ENCODE measurements at regions not wholly inside any gene's neighbourhood (a gene's known extent, or its start where the extent isn't known, plus 50 kb on each side); places are given as distances from the start of the nearest gene placed in this dataset.

DNA sequence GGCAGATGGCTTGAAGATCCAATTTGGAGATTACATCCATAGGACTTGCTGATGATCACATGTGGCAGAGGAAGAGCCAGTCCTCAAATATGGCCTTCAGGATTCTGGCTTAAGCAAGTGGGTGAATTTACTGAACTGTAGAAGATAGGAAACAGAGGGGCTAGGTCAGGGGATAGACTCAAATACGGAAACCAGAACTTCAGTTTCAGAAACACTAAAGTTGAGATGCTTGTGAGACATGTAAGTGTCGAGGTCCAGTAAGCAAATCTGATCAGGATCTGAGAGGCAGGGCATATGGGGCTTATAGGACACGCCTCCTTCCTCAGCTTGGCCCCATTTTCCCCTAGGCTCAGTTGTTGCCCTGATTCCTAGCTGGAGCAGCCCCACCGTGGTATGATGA lies 107.7 kb downstream of the LBH start:
- no peak for DNase-seq (ENCODE audit: low spot score)

DNA sequence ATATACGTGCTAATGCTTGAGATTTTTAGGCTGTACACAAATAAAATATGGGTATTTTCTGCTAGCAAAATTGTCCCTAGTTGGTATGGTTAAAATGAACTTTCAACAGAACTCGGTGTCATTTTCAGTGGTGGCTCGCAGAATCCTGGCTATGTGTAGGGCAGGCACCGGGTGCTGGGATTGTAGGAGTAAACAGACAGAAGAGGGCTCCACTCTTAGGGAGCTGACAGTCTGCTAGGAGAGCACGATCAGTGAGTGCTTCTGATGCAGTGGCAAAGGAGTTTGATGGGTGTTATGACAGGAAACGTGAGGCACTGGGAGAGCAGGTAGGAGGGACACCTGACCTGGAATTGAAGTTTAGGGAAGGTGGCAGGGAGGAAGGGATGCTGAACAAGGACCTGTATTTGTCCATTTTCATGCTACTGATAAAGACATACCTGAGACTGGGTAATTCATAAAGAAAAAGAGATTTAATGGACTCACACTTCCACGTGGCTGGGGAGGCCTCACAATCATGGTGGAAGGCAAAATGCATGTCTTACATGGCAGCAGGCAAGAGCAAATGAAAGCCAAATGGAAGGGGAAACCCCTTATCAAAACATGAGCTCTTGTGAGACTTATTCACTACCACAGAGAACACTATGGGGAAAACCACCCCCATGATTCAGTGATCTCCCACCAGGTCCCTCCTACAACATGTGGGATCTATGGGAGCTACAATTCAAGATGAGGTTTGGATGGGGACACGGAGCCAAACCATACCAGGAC lies 105.4 kb upstream of the LCLAT1 start:
- no peak for DNase-seq (ENCODE audit: low spot score)

DNA sequence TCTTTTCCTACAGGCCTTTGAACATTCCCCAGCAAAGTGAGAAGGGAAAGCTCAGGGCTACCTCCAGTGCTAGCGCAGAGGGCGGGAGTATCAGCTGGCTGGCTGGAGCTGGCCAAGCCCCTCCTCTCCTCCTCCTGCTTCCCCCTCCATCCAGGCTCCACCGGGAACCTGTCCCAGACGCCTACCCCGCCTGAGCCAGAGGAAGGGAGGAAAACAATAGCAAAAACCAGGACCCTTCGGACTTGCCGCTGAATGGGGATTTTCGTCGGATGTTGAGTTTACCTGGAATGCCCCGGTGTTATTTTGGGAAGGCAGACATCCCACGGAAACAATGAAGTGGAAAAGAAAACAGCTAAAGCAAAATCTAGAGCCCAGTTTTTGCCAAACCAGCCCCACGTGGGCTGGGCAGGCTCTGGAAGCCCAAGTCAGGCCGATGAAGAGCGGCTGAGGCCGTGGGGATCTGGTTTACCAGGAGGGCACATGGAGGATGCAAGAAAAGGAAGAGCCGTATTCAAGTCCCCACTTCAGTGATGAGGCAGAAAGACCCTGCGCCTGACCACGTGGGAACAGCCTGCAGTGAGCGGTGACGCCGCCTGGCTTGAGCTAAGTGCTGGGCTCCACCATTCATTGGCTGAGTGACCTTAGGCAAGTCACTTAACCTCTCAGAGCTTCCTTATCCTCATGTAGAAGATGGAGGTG lies 100.4 kb upstream of the LCLAT1 start:
- no peak for DNase-seq (ENCODE audit: low spot score)

DNA sequence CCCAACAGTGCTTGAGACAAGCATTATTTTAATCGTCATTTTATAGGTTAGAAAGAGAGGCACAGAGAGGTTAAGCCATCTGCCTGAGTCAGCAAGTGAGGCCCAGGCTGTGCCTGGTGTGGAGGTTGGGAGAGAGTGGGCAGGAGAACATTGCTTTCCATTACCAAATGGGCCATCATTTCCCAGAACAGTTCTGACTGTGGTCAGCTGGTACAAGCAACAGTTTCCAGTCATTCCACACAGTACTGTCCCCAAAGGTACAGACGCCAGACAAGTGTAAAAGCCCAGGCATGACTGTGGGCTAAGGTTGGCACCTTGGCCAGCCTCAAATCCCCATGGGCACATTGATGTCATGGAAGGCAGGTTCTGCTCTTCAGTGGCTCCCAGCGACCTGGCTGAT lies 98.2 kb upstream of the LCLAT1 start:
- no peak for DNase-seq (ENCODE audit: low spot score)

DNA sequence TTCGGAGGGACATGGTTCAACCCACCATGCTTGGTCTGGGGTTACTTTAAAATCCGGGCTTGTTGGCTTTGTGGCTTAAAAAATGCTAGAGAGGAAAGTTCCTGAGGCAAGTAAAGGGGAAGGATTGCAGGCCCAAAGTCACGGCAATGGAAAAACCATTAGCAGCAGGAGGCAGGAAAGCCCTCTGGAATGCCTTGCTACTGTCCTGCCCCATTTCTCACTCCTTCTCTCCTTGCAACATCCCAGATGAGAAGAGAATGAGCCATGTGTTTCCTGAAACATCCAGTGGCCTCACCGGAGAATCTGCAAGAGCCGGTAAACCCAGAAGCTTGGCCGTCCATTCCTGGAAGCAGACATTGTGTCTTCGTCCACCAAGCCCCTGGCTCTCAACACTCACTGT lies 97.4 kb upstream of the LCLAT1 start:
- DNase-seq (ENCODE audit: low spot score): no peak

DNA sequence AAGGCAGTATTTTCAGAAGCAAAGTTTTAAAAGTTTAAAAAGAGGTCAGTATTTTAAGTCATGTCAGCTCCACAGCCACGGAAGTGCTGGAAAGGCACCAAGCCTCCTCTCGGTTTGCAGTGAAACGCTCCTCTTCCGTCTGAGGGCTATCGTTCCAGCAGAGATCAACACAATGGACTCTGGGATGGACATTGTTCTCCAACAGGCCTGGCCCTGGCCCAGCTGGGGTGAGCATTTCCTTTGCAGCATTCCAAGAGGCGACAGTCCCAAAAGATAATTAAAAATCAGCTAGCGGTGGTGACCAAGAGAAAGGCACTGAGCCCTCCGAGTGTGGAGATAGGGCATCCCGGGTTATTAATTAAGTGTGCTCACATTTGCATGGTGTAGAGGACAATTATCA lies 95.9 kb upstream of the LCLAT1 start:
- DNase-seq (ENCODE audit: low spot score): no peak

DNA sequence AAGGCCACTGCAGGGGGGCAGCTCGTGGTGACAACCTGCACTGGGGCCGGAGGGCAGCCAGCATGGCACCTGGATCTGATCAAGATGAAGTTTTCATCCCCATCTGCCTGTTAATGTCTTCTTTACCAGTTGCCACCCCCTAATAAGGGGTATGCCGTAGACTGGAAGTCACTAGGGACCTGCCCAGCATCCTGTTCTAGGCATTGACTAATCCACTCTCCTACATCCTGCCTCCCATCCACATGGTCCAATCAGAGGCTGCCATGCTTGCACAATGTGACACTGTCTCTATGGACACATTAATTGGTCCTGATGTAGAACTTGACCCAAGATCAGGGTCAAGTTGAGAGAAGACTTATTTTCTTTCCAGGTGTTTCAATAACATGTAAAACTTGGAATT lies 95.1 kb upstream of the LCLAT1 start:
- no peak for DNase-seq (ENCODE audit: low spot score)

DNA sequence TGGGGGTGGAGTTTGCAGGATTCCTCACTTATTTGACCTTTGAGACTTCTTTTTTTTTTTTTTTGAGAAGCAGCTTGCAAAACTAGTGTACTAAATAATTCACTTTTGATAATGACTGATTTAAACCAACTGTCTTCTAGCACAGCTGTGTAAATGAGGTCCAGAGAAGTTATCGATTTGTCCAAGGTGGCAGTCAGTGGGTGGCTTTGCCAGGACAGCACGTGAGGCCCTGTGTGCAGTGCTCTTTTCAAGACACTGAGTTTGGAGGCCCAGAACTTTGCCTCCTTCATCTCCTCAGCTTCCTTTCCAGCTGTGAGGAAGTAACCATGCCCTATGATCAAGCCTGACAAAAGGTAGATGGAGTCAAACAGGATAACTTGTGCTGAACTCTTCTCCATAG lies 92.9 kb upstream of the LCLAT1 start:
- no peak for DNase-seq (ENCODE audit: low spot score)

DNA sequence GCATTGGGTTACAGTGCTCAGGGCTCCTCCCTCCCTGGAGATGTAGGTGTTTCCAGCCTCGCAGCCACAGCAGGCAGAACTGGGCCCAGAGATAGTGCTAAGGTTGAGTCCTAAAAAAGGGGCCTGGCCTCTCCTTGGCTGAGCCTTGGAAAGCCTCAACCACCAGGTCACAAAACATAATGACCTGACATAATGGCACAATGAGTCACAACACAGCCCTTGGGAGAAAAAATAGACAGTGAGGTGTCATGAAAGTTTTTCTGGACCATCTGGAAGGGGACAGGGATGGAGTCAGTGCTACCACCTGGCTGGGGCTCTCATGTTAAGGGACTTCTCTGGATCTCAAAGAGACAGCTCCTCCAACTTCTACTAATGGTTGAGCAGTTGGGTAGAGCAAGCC lies 92.4 kb upstream of the LCLAT1 start:
- DNase-seq (ENCODE audit: low spot score): no peak

DNA sequence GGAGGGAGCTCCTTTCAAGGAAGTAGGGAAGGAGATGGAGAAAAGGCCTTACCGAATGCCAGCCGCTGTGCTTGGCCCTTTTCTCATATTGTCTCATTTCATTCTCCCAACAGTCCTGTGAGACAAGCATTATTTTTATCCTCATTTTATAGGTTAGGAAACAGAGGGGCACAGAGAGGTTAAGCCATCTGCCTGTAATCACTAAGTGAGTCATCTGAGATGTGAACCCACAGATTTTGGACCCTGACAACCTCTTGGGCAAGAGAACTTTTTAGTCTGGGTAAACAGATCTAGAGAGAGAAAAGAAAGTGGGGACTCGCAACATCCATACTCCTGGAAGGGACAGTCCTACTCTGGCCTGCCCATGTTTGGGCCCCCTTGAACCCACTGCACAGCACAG lies 91.7 kb upstream of the LCLAT1 start:
- no peak for DNase-seq (ENCODE audit: low spot score)

DNA sequence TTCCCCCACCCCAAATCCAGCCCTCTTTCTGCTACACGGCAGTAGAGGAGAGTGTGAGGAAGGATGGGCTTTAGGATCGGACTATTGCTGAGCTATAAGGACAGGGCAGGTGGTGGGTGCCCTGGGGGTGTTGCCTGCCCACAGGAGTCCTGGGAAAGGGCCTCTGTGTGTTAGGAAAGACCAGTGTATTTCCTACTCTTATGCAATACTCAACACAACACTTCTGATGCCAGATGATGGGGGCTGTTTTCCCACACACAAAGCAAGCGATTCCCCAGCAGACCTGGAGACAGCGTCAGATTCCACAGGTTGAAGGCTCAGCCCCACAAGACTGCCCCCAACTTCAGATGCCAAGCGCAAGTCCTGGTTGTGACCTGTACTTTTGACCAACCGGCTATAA lies 91.0 kb upstream of the LCLAT1 start:
- DNase-seq (ENCODE audit: low spot score): no peak

DNA sequence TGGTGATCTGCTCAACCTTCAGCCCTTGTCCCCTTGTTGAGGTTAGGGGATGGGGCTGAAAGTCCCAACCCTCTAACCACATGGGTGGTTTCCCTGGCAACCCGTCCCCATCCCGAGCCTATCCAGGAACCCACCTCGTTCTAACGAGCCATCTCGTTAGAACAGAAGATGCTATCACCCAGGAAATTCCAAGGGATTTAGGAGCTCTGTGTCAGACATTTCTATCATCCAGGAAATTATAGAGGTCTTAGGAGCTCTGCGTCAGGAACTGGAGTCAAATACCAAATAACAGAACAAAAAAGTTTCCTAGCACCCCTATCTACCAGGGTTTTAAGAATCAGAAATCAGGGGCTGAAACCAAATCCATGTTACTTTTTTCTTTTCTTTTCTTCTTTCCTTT lies 90.3 kb upstream of the LCLAT1 start:
- no peak for DNase-seq (ENCODE audit: low spot score)

DNA sequence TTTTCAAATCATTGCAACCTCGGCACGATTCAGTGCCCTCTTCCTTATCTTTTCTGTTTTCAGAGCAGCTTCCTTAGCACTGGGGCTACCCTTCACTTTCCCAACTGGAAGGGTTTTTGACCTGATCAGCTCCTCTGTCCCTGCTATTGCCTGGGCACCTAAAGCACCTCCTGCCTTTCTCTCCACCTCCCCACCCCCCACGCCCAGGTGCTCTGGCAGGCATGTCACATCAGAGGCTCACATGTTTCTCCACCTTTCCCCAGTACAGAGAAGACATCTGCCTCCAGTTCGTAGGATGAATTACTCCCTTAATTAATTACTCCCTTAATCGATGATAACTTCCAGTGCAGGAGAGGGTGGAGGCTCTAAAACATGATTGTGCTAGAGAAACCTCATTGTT lies 88.7 kb upstream of the LCLAT1 start:
- DNase-seq (ENCODE audit: low spot score): no peak

DNA sequence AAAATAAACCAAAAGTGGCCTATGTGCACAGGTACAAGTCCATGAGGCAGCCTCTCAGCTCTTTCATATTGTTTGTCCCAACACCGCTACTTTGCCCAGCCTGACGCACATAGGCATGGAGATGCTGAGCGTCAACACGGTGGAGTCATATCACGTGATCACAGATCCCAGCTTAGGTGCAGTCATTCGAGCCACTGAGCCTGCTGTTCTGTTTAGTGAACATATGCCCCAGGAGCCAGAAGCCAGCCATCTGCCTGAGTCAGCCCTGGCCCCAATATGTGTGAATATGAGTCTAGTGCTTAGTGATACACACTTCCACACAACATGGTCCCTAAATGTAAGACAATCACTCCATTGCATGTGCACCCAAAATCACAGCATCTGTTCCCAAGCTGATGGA lies 88.2 kb upstream of the LCLAT1 start:
- no peak for DNase-seq (ENCODE audit: low spot score)

DNA sequence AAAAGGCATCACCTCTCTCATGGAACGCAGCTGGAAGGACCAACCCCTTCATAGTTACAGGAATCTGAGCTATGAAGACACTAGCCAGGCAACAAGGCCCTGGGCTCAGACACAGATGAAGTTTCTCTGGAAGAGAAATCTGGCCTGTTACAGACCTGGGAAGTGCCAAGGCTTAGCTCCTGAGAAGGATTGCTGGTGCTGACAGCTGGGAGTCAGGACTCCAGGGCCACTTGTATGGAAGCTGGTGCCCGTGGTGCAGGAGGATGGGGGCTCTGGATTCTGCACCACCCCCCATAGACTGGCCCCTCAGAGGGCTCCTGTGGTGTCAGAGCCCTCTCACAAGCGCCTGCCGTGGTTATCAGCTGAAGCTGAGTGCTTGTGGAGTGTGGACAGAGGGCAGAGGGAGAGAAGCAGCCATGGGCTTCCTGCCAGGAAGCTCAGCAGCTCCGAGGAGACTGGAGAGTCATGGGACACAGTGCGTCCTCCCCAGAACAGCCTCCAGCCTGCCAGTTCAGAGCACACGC lies 87.3 kb upstream of the LCLAT1 start:
- DNase-seq (ENCODE audit: low spot score): no peak

DNA sequence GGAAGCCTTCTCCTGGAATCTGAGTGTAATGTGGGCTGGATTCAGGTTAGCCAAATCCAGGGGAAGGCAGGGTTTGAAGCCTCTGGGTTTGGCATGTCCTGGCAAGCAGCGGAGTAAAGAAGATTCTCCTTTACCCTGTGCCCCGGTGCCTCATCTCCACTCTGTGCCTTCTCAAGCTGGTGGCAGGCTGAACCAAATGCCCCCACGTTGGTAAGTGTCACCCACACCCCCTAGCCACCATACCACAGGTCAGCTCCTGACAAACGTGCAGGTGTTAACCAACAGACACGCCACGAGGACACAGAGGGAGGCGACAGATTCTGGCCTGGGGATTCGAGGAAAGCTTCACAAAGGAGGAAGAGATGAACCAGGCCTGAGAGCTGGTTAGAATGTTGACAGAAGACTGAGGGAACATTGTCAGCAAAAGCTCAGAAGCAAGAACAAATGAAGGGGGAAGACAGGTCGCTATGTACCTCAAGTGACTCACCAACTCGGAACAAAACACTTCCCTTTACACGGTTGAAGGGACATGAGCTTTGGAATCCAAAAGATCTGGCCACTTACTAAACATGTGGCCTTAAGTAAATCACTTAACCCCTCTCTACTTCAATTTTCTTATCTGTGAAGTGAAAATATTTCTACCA lies 85.2 kb upstream of the LCLAT1 start:
- DNase-seq (ENCODE audit: low spot score): no peak

DNA sequence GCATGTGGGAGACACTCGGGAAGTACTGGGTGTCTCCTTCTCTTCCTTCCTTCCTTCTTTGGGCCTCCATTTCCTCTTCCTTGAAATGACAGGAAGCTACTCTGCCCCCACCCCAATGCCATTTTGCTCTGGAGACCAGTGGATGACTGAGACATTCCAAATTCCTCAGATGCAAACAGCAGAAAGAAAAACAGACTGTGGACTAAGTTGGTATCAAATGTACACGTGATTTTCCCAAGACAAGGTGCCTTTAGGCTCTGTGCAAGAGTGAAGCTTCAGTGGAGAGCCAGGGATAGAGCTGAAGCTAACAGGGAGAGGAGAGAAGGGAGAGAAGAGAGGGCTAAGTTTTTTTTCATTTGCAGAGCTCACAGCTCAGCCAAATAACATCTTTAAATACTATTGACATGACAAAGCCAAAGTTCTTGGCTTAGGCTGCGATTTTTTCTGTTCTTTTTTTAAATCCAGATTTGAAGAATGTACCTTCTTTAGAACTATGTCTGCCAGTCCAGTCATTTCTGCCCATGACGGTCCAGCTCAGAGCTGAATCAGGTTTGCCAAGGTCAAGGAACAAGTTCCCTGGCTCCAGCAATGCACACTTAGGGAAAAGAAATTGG lies 84.5 kb upstream of the LCLAT1 start:
- DNase-seq (ENCODE audit: low spot score): peak; percentile 49

DNA sequence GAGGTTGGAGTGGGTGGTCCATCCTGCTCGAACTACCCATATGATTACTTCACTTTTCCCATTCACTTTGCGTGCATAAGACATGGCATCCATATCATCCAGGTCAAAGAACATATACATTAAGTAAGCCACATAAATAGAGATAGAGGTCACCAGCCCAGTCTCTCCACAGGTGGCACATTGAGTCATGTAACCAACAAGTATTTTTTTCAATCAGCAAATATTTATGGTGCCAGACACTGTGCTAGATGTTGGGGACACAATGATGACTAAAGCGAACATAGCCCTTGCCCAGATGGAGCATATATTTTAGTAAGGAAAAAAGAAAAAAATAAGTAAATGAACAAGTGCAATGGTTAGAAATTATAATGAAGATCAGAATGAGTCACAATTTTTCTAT lies 83.6 kb upstream of the LCLAT1 start:
- no peak for DNase-seq (ENCODE audit: low spot score)

DNA sequence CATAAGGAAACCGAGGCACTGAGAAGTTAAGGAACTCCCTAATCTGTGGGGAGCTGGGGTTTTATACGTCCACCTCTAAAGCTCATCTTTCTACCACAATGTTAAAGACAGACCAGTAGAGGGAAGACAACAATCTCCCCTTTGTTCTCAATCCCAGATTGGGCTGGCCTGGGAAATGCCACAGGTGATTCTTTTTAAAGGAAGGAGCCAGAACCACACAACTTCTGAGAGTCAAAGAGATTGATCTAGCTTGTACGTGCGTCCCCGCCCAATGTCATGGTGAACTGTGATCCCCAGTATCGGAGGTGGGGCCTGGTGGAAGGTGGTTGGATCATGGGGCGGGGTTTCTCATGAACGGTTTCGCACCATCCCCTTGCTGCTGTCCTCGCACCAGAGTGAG lies 81.8 kb upstream of the LCLAT1 start:
- no peak for DNase-seq (ENCODE audit: low spot score)

DNA sequence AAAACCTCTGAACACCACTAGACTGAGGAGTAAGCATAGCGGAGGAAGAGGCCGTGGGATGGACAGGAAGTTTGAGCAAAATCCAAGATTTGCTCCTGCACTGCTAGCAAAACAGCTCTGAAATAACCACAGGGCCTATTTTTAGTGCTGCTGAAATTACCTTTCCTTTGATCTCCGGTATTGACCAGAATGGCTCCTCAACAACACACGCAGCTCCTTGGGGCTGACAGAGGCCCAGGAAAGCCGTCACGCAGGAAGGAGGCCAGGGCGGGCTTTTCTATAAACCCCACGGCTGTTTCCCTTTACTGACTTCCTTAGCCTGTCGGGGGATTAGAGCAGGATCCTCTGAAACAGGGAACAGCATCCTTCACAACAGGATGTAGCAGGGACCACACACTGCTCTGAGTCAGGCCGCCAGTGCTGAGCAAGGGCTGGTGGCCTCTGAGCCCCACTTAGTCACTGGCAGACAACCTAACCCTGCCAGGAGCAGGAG lies 80.8 kb upstream of the LCLAT1 start:
- DNase-seq (ENCODE audit: low spot score): peak; percentile 47

DNA sequence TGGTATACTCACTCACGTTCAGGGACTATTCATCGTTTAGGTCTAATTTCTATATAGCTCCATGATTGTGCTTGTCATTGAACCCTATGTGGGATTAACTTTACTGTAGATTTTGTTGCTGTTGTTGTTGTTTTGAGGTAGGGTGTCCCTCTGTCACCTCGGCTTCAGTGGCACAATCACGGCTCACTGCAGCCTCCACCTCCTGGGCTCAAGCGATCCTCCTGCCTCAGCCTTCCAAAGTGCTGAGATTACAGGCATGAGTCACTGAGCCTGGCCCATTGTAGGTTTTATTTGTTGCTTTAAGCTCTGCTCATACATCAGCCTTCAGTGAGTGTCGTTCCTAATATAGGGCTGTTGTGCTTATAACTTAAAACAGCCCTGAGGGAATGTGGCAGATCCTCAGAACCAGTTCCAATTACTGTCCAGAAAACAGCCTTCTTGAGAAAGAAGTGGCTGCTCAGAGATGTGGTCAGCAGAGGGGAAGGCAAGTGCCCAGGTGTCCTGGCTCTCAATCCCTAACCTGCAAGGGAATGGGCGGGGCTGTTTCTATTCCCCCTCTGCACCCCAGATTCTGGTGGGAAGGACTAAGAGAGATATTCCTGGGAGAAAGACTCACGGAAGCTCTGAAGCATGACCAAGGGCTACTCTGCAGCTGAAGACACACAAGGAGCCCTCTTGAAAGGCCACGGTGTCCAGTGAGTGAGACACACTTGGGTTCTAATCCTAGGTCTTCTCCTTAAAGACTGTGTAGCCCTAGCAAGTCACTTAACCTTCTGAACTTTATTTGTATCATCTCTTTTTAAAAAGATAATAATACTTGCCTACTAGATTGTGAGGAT lies 79.6 kb upstream of the LCLAT1 start:
- no peak for DNase-seq (ENCODE audit: low spot score)

Measured in A172 (cell line).